ENCODE measurements at regions not wholly inside any gene's neighbourhood (a gene's known extent, or its start where the extent isn't known, plus 50 kb on each side); places are given as distances from the start of the nearest gene placed in this dataset.

GRCh38 chr7:28280516-28280915, 99.9 kb upstream of the JAZF1 start:
- TF ChIP-seq CTCF (IDR thresholded peaks at IDR 0.05): no peak
- Mint-ChIP-seq H3K4me1 (no peaks in the 10 kb centered on the region), H3K36me3 (no peaks in the 10 kb centered on the region), H3K27ac (no peak overlapping the region), H3K9me3 (no peaks in the 10 kb centered on the region), H3K27me3 (ENCODE audit: low read depth in 2 of 2) (peaks cover 8 to 9% of the 10 kb centered on the region in 2 donors), H3K4me3 (no peak overlapping the region)
- intact Hi-C loops (cut with micrococcal nuclease): no loop called here
- 77% methylated on average over 3 of the region's 3 CpGs for WGBS (ENCODE audit: insufficient coverage)
- Histone ChIP-seq H3K4me1 (ENCODE audit: control insufficient read depth, insufficient read depth, low read length) (no peaks in the 10 kb centered on the region), H3K36me3 (ENCODE audit: control insufficient read depth, insufficient read depth, low read length) (no peaks in the 10 kb centered on the region), H3K27ac (ENCODE audit: low read length) (no peak overlapping the region), H3K4me3 (ENCODE audit: low read length) (no peak overlapping the region), H3K9me3 (ENCODE audit: control insufficient read depth, insufficient read depth, low read length) (no peaks in the 10 kb centered on the region), H3K27me3 (ENCODE audit: control insufficient read depth, insufficient read depth, low read length) (no peaks in the 10 kb centered on the region)
- ATAC-seq: no peak
- DNase-seq: no peak

DNA sequence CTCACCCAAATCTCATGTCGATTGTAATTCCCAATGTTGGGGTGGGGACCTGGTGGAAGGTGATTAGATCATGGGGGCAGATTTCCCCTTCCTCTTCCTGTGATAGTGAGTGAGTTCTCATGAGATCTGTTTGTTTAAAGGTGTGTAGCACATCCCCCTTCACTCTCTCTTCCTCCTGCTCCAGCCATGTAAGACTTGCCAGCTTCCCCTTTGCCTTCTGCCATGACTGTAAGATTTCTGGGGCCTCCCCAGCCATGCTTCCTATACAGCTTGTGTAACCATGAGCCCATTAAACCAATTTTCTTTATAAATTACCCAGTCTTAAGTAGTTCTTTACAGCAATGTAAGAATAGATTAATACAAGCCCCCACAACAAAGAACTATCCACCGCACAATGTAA, 109.9 kb upstream of the JAZF1 start:
- H3K27ac Mint-ChIP-seq: no peak overlapping the region
- no peaks in the 10 kb centered on the region for H3K4me1 Mint-ChIP-seq
- no peak overlapping the region for H3K4me3 Mint-ChIP-seq
- H3K4me3 ChIP-seq (ENCODE audit: low read length): no peak overlapping the region
- H3K9me3 Mint-ChIP-seq: no peaks in the 10 kb centered on the region
- no peaks in the 10 kb centered on the region for H3K9me3 ChIP-seq (ENCODE audit: control insufficient read depth, insufficient read depth, low read length)
- H3K27ac ChIP-seq (ENCODE audit: low read length): no peak overlapping the region
- whole genome bisulfite sequencing (ENCODE audit: insufficient coverage): 86% methylated on average over 1 of the region's 2 CpGs
- TF ChIP-seq CTCF (IDR thresholded peaks at IDR 0.05): no peak
- H3K36me3 ChIP-seq (ENCODE audit: control insufficient read depth, insufficient read depth, low read length): no peaks in the 10 kb centered on the region
- peaks cover 3 to 4% of the 10 kb centered on the region in 2 donors for H3K27me3 Mint-ChIP-seq (ENCODE audit: low read depth in 2 of 2)
- no peaks in the 10 kb centered on the region for H3K36me3 Mint-ChIP-seq
- H3K4me1 ChIP-seq (ENCODE audit: control insufficient read depth, insufficient read depth, low read length): no peaks in the 10 kb centered on the region
- intact Hi-C loops (cut with micrococcal nuclease): no loop called here
- ATAC-seq (peak in 1 of 3 donors; percentile 11), DNase-seq (no peak)
- no peaks in the 10 kb centered on the region for H3K27me3 ChIP-seq (ENCODE audit: control insufficient read depth, insufficient read depth, low read length)

DNA sequence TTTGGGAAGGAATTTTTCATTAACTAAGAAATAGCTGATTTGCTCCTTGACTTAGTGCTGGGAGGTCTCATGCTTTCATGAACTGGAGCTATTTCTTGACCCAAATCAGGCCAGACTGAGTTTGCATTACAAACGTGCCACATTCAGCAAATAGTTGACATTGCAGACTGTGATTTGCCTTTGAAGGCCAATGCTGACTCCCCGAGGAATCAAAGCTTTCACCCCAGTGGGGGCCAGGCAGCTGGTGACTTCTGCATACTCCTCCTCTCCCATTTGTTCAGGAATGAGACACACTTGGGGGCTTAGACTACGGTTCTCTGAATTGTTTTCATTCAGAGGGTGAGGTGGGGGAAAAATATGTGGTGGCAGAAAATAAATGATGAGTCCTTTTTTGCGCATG, 111.0 kb upstream of the JAZF1 start:
- peaks cover 5 to 7% of the 10 kb centered on the region in 2 donors for H3K27me3 Mint-ChIP-seq (ENCODE audit: low read depth in 2 of 2)
- no peaks in the 10 kb centered on the region for H3K36me3 Mint-ChIP-seq
- Histone ChIP-seq H3K36me3 (ENCODE audit: control insufficient read depth, insufficient read depth, low read length) (no peaks in the 10 kb centered on the region), H3K4me1 (ENCODE audit: control insufficient read depth, insufficient read depth, low read length) (no peaks in the 10 kb centered on the region), H3K27me3 (ENCODE audit: control insufficient read depth, insufficient read depth, low read length) (no peaks in the 10 kb centered on the region), H3K27ac (ENCODE audit: low read length) (no peak overlapping the region), H3K4me3 (ENCODE audit: low read length) (no peak overlapping the region), H3K9me3 (ENCODE audit: control insufficient read depth, insufficient read depth, low read length) (no peaks in the 10 kb centered on the region)
- H3K4me3 Mint-ChIP-seq: no peak overlapping the region
- DNase-seq: no peak
- no peaks in the 10 kb centered on the region for H3K9me3 Mint-ChIP-seq
- 92% methylated on average over 4 of the region's 4 CpGs for WGBS (ENCODE audit: insufficient coverage)
- TF ChIP-seq CTCF (IDR thresholded peaks at IDR 0.05): no peak
- no peak overlapping the region for H3K27ac Mint-ChIP-seq
- H3K4me1 Mint-ChIP-seq: no peaks in the 10 kb centered on the region
- intact Hi-C loops (cut with micrococcal nuclease): no loop called here
- ATAC-seq: no peak

- DNase-seq: no peak
- no peak overlapping the region for H3K27ac Mint-ChIP-seq
- ATAC-seq: no peak
- H3K9me3 ChIP-seq (ENCODE audit: control insufficient read depth, insufficient read depth, low read length): no peaks in the 10 kb centered on the region
- no peak for TF ChIP-seq CTCF (IDR thresholded peaks at IDR 0.05)
- no peak overlapping the region for H3K4me3 Mint-ChIP-seq
- H3K4me3 ChIP-seq (ENCODE audit: low read length): no peak overlapping the region
- no peak overlapping the region for H3K27ac ChIP-seq (ENCODE audit: low read length)
- H3K4me1 Mint-ChIP-seq: no peaks in the 10 kb centered on the region
- H3K27me3 ChIP-seq (ENCODE audit: control insufficient read depth, insufficient read depth, low read length): no peaks in the 10 kb centered on the region
- H3K36me3 ChIP-seq (ENCODE audit: control insufficient read depth, insufficient read depth, low read length): no peaks in the 10 kb centered on the region
- H3K36me3 Mint-ChIP-seq: no peaks in the 10 kb centered on the region
- H3K9me3 Mint-ChIP-seq: no peaks in the 10 kb centered on the region
- intact Hi-C loops (cut with micrococcal nuclease): no loop called here
- no peaks in the 10 kb centered on the region for H3K4me1 ChIP-seq (ENCODE audit: control insufficient read depth, insufficient read depth, low read length)
- WGBS (ENCODE audit: insufficient coverage): 13% methylated on average over 5 of the region's 5 CpGs
- peaks cover 6 to 7% of the 10 kb centered on the region in 2 donors for H3K27me3 Mint-ChIP-seq (ENCODE audit: low read depth in 2 of 2)
Observed at GRCh38 chr7:28292834-28293526, 112.4 kb upstream of the JAZF1 start.

All from natural killer cell (primary cell).